ENCODE measurements at regions not wholly inside any gene's neighbourhood (a gene's known extent, or its start where the extent isn't known, plus 50 kb on each side); places are given as distances from the start of the nearest gene placed in this dataset.

- TF ChIP-seq CTCF (IDR thresholded peaks at IDR 0.05) (peak; percentile 5; the same call in 1 of the 2 replicates), SIN3A (IDR thresholded peaks at IDR 0.05; ENCODE audit: borderline replicate concordance, insufficient read depth, low read depth, low read length) (no peak), TCF7L2 (IDR thresholded peaks at IDR 0.05; ENCODE audit: low read depth, low read length) (no peak), POLR2AphosphoS5 (IDR thresholded peaks at IDR 0.05; ENCODE audit: low read depth, low read length) (no peak)
- TF ChIP-seq, protein P1, sequence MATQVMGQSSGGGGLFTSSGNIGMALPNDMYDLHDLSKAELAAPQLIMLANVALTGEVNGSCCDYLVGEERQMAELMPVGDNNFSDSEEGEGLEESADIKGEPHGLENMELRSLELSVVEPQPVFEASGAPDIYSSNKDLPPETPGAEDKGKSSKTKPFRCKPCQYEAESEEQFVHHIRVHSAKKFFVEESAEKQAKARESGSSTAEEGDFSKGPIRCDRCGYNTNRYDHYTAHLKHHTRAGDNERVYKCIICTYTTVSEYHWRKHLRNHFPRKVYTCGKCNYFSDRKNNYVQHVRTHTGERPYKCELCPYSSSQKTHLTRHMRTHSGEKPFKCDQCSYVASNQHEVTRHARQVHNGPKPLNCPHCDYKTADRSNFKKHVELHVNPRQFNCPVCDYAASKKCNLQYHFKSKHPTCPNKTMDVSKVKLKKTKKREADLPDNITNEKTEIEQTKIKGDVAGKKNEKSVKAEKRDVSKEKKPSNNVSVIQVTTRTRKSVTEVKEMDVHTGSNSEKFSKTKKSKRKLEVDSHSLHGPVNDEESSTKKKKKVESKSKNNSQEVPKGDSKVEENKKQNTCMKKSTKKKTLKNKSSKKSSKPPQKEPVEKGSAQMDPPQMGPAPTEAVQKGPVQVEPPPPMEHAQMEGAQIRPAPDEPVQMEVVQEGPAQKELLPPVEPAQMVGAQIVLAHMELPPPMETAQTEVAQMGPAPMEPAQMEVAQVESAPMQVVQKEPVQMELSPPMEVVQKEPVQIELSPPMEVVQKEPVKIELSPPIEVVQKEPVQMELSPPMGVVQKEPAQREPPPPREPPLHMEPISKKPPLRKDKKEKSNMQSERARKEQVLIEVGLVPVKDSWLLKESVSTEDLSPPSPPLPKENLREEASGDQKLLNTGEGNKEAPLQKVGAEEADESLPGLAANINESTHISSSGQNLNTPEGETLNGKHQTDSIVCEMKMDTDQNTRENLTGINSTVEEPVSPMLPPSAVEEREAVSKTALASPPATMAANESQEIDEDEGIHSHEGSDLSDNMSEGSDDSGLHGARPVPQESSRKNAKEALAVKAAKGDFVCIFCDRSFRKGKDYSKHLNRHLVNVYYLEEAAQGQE (IDR thresholded peaks at IDR 0.05; ENCODE audit: insufficient read depth in 1 of 2, low read depth in 2 of 2, low read length in 1 of 2) = no peak
Observed at GRCh38 chr11:106369224-106369623, 291.8 kb downstream of the AASDHPPT start.
